WTC11 (cell line): ENCODE measurements at regions not wholly inside any gene's neighbourhood (a gene's known extent, or its start where the extent isn't known, plus 50 kb on each side); places are given as distances from the start of the nearest gene placed in this dataset.

Experiments used
- ATAC-seq: fragments of 200-7000 bp; cut with Tn5 transposase; 2 replicates; pipeline ENCODE4 v1.10.0; 2021; ENCODE audit warnings: mild to moderate bottlenecking, moderate library complexity
- CTCF ChIA-PET: fragments of 300-600 bp; sonication (Branson Sonifier 250); formaldehyde crosslinking; loops from one replicate; lab custom pipeline; 2021; ENCODE audit warnings: antibody characterized with exemption; lab: Charles Lee
- POLR2A ChIA-PET: fragments of 350-600 bp; sonication (Branson Sonifier 250); formaldehyde crosslinking; loops from one replicate; lab custom pipeline; 2021; ENCODE audit warnings: antibody characterized with exemption; lab: Charles Lee
- DNase-seq: peaks from one replicate; pipeline ENCODE4 v3.0.0; 2021; ENCODE audit warnings: low spot score
- H3K27ac Mint-ChIP-seq: 2 replicates; pipeline ENCODE4 v1.8.0; 2021; ENCODE audit warnings: mixed read lengths
- H3K27me3 Mint-ChIP-seq: 2 replicates; pipeline ENCODE4 v1.8.0; 2021; ENCODE audit warnings: low read depth, mild to moderate bottlenecking, moderate library complexity, mixed read lengths
- H3K36me3 Mint-ChIP-seq: 2 replicates; pipeline ENCODE4 v1.8.0; 2021; ENCODE audit warnings: mixed read lengths
- H3K4me1 Mint-ChIP-seq: 2 replicates; pipeline ENCODE4 v1.8.0; 2022; ENCODE audit warnings: mixed read lengths
- H3K4me3 Mint-ChIP-seq: 2 replicates; pipeline ENCODE4 v1.8.0; 2021; ENCODE audit warnings: mild to moderate bottlenecking, moderate library complexity, mixed read lengths
- H3K9me3 Mint-ChIP-seq: 2 replicates; pipeline ENCODE4 v1.8.0; 2021; ENCODE audit warnings: mixed read lengths
- AFF4 ChIP-seq: sonication (generic); formaldehyde crosslinking; IDR thresholded peaks from 2 replicates; pipeline ENCODE4 v1.8.1; 2023; ENCODE audit warnings: mild to moderate bottlenecking, missing genetic modification reagents, borderline replicate concordance
- E2F5 ChIP-seq: sonication (generic); formaldehyde crosslinking; IDR thresholded peaks from 2 replicates; pipeline ENCODE4 v1.8.1; 2022; ENCODE audit warnings: mild to moderate bottlenecking, moderate library complexity, missing genetic modification reagents
- FOXJ3 ChIP-seq: sonication (generic); formaldehyde crosslinking; IDR thresholded peaks from 2 replicates; pipeline ENCODE4 v1.9.0; 2021; ENCODE audit warnings: missing genetic modification reagents, mild to moderate bottlenecking, borderline replicate concordance
- FOXP1 ChIP-seq: sonication (generic); formaldehyde crosslinking; IDR thresholded peaks from 2 replicates; pipeline ENCODE4 v1.8.0; 2022; ENCODE audit warnings: missing genetic modification reagents, mild to moderate bottlenecking, moderate library complexity, borderline replicate concordance
- GRHL2 ChIP-seq: fragments of 250-450 bp; sonication (Bioruptor Pico); IDR thresholded peaks from 2 replicates; pipeline ENCODE4 v1.8.0; 2022; ENCODE audit warnings: mild to moderate bottlenecking, moderate library complexity; ENCODE audit not compliant: insufficient replicate concordance, severe bottlenecking
- HMGA2 ChIP-seq: fragments of 250-450 bp; sonication (Bioruptor Pico); IDR thresholded peaks from 2 replicates; pipeline ENCODE4 v1.4.0; 2021; ENCODE audit warnings: mild to moderate bottlenecking, moderate library complexity
- KAT7 ChIP-seq: sonication (generic); formaldehyde crosslinking; IDR thresholded peaks from 2 replicates; pipeline ENCODE4 v1.8.1; 2023; ENCODE audit warnings: missing genetic modification reagents, mild to moderate bottlenecking, borderline replicate concordance
- MAX ChIP-seq: sonication (generic); formaldehyde crosslinking; IDR thresholded peaks from 2 replicates; pipeline ENCODE4 v1.8.0; 2022; ENCODE audit warnings: mild to moderate bottlenecking, missing genetic modification reagents
- NFATC4 ChIP-seq: fragments of 250-450 bp; sonication (Bioruptor Pico); IDR thresholded peaks from 2 replicates; pipeline ENCODE4 v1.9.0; 2021; ENCODE audit warnings: mild to moderate bottlenecking
- NFE2L1 ChIP-seq: sonication (generic); formaldehyde crosslinking; IDR thresholded peaks from 2 replicates; pipeline ENCODE4 v1.8.1; 2023; ENCODE audit warnings: missing genetic modification reagents
- NR2C2 ChIP-seq: sonication (generic); formaldehyde crosslinking; IDR thresholded peaks from 2 replicates; pipeline ENCODE4 v1.8.0; 2022; ENCODE audit warnings: mild to moderate bottlenecking, missing genetic modification reagents
- PRRX2 ChIP-seq: fragments of 250-450 bp; sonication (Bioruptor Pico); IDR thresholded peaks from 2 replicates; pipeline ENCODE4 v1.8.0; 2021; ENCODE audit warnings: mild to moderate bottlenecking
- SMAD4 ChIP-seq: sonication (generic); formaldehyde crosslinking; IDR thresholded peaks from 2 replicates; pipeline ENCODE4 v1.8.0; 2022; ENCODE audit warnings: mild to moderate bottlenecking, missing genetic modification reagents
- SOX15 ChIP-seq: fragments of 250-450 bp; sonication (Bioruptor Pico); IDR thresholded peaks from 2 replicates; pipeline ENCODE4 v1.9.0; 2021; ENCODE audit warnings: mild to moderate bottlenecking
- TCF7 ChIP-seq: sonication (generic); formaldehyde crosslinking; IDR thresholded peaks from 2 replicates; pipeline ENCODE4 v1.8.0; 2022; ENCODE audit warnings: mild to moderate bottlenecking, low read depth, missing genetic modification reagents, moderate library complexity
- TP53 ChIP-seq: sonication (generic); formaldehyde crosslinking; IDR thresholded peaks from 2 replicates; pipeline ENCODE4 v1.8.1; 2023; ENCODE audit warnings: mild to moderate bottlenecking, missing genetic modification reagents
- ZBTB21 ChIP-seq: sonication (generic); formaldehyde crosslinking; IDR thresholded peaks from 2 replicates; pipeline ENCODE4 v1.8.1; 2023; ENCODE audit warnings: mild to moderate bottlenecking, missing genetic modification reagents, borderline replicate concordance
- ZNF138 ChIP-seq: sonication (generic); formaldehyde crosslinking; conservative IDR thresholded peaks from 2 replicates; pipeline ENCODE4 v1.8.1; 2022; ENCODE audit warnings: mild to moderate bottlenecking, moderate library complexity, missing genetic modification reagents
- TF ChIP-seq, protein P1 (sequence below): sonication (generic); formaldehyde crosslinking; IDR thresholded peaks from 2 replicates; pipeline ENCODE4 v1.8.1; 2023; ENCODE audit warnings: mild to moderate bottlenecking, missing genetic modification reagents, moderate library complexity
- TF ChIP-seq, protein P2 (sequence below): fragments of 250-450 bp; sonication (Bioruptor Pico); IDR thresholded peaks from 2 replicates; pipeline ENCODE4 v1.9.0; 2021; ENCODE audit warnings: mild to moderate bottlenecking
- TF ChIP-seq, protein P3 (sequence below): sonication (generic); formaldehyde crosslinking; IDR thresholded peaks from 2 replicates; pipeline ENCODE4 v1.8.0; 2023; ENCODE audit warnings: missing genetic modification reagents

DNA sequence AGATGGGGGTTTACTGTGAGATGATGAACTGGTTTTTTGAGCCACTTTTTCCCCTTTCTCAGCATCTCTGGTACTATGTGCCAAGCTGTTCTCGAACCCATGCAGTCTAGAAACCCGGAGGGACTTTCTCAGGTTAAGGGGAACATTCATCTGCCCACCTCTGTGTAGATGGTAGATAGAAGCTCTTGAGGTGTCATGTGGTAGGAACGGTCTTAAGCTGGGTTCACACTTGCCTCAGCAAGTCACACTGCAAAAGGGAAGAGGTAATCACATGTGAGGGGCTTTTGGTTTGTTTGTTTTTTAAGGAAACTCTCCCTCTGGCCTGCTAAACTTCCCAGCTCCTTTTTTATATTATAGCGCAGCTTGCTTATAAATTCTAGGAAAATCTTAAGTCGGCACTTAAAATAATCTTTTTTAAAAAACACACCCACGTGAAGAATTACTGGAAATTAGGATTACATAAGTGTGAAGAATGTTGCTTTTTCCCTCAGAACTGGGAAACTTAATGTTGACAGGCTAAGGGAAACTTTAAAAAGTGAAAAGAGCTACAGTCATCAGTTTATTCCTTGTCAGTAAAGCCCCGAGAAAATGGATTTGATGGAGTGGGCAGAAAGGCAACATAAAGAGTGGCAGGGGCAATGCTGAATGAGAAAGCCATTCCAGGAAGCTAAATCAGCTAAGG is 430.3 kb downstream of the ARHGEF28 start (continued):
- TF ChIP-seq, protein P1, sequence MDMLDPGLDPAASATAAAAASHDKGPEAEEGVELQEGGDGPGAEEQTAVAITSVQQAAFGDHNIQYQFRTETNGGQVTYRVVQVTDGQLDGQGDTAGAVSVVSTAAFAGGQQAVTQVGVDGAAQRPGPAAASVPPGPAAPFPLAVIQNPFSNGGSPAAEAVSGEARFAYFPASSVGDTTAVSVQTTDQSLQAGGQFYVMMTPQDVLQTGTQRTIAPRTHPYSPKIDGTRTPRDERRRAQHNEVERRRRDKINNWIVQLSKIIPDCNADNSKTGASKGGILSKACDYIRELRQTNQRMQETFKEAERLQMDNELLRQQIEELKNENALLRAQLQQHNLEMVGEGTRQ (CRISPR knock-in tag), result no peak
- TF ChIP-seq NFE2L1 (CRISPR knock-in tag), result no peak
- no peak for TF ChIP-seq PRRX2 (CRISPR knock-in tag)
- no peak for TF ChIP-seq TP53
- no peak for TF ChIP-seq FOXJ3 (CRISPR knock-in tag)
- TF ChIP-seq KAT7 (CRISPR knock-in tag), result no peak

DNA sequence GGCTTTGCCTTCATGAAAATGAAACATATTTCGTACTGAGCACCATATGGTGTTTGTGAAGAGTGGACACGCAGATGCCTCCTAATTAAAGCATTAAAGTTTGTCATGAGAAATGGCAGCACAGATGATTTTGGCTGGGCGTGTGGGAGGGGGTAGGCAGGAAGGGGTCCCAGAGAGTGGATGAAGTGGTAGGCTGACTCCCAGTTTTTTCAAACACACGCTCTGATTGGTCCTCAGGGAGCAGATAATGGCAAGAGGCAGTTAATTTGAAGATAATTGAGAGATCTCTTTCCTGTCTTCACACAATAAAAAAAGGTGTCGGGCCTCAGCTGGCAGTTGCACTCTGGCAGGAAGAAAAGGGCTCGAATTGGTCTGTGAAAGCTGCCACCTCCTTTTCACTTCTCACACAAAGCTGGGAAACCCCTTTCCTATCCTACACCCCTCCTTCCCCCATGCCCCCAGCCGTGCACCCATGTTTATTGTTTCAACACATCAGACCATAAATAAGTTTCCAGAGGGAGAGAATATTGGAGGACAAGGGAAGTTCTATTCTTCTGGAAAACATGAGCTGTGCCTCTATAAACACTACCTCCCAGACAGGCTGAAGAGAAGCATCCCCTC is 429.6 kb downstream of the ARHGEF28 start:
- no peak for ATAC-seq

GRCh38 chr5:74054641-74055421 is 428.8 kb downstream of the ARHGEF28 start:
- ChIA-PET CTCF (no interaction called here), POLR2A (no interaction called here)
- Mint-ChIP-seq H3K36me3 (no peaks in the 10 kb centered on the region), H3K27me3 (no peaks in the 10 kb centered on the region), H3K4me3 (no peak overlapping the region), H3K9me3 (peaks cover 2% of the 10 kb centered on the region; the same call in 1 of the 2 replicates), H3K27ac (no peak overlapping the region), H3K4me1 (peaks cover 26% of the 10 kb centered on the region)
- ATAC-seq (no peak), DNase-seq (no peak)
- TF ChIP-seq, protein P2, sequence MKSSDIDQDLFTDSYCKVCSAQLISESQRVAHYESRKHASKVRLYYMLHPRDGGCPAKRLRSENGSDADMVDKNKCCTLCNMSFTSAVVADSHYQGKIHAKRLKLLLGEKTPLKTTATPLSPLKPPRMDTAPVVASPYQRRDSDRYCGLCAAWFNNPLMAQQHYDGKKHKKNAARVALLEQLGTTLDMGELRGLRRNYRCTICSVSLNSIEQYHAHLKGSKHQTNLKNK (CRISPR knock-in tag), result no peak
- TF ChIP-seq GRHL2 (CRISPR knock-in tag) (no peak), SMAD4 (CRISPR knock-in tag) (no peak), SOX15 (CRISPR knock-in tag) (no peak)
- TF ChIP-seq, protein P1 (CRISPR knock-in tag), result no peak

More for the DNA sequence above, 429.6 kb downstream of the ARHGEF28 start:
- Mint-ChIP-seq H3K4me1 (peaks cover 26% of the 10 kb centered on the region), H3K4me3 (no peak overlapping the region), H3K36me3 (no peaks in the 10 kb centered on the region), H3K27ac (no peak overlapping the region; the same call in 1 of the 2 replicates), H3K27me3 (no peaks in the 10 kb centered on the region), H3K9me3 (no peaks in the 10 kb centered on the region)
- CTCF ChIA-PET, result interaction anchor here (0.5 to 1.2 kb wide), 3 partner anchors 10 to 804 kb away, joined by 3 to 7 read pairs (median 4); no protein-coding TSS in a partner anchor
- TF ChIP-seq ZBTB21 (CRISPR knock-in tag) (no peak), ZNF138 (no peak), E2F5 (no peak), HMGA2 (CRISPR knock-in tag) (no peak), TCF7 (CRISPR knock-in tag) (no peak)
- POLR2A ChIA-PET, result no interaction called here
- DNase-seq, result no peak

GRCh38 chr5:74054139-74054538 is 428.1 kb downstream of the ARHGEF28 start:
- no peak for ATAC-seq
- H3K27me3 Mint-ChIP-seq, result no peaks in the 10 kb centered on the region
- H3K36me3 Mint-ChIP-seq, result no peaks in the 10 kb centered on the region
- no peak overlapping the region for H3K4me3 Mint-ChIP-seq
- no peak overlapping the region for H3K27ac Mint-ChIP-seq
- ChIA-PET POLR2A (no interaction called here), CTCF (interaction anchor here (0.6 kb wide), 1 partner anchor 871 kb away, joined by 3 read pairs; no protein-coding TSS in a partner anchor)
- H3K9me3 Mint-ChIP-seq, result peaks cover 6% of the 10 kb centered on the region
- DNase-seq, result no peak
- H3K4me1 Mint-ChIP-seq, result peaks cover 26% of the 10 kb centered on the region
- TF ChIP-seq FOXP1 (CRISPR knock-in tag) (no peak), NR2C2 (CRISPR knock-in tag) (no peak), NFATC4 (no peak), MAX (CRISPR knock-in tag) (no peak), AFF4 (CRISPR knock-in tag) (no peak)
- TF ChIP-seq, protein P3, sequence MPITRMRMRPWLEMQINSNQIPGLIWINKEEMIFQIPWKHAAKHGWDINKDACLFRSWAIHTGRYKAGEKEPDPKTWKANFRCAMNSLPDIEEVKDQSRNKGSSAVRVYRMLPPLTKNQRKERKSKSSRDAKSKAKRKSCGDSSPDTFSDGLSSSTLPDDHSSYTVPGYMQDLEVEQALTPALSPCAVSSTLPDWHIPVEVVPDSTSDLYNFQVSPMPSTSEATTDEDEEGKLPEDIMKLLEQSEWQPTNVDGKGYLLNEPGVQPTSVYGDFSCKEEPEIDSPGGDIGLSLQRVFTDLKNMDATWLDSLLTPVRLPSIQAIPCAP, result no peak
